C1 segment of cervical spinal cord (tissue), 14 donors: ENCODE measurements at regions not wholly inside any gene's neighbourhood (a gene's known extent, or its start where the extent isn't known, plus 50 kb on each side); places are given as distances from the start of the nearest gene placed in this dataset.

Experiments
- DNase-seq, 14 donors: peaks; one replicate each; lab custom pipeline; 2025; lab: John Stamatoyannopoulos, UW

- DNase-seq, result no peak
These were observed 680.5 kb downstream of the PTPRU start for GRCh38 chr1:29916656-29917369.

- DNase-seq, result no peak
These were observed 678.6 kb downstream of the PTPRU start for GRCh38 chr1:29914936-29915335.

DNA sequence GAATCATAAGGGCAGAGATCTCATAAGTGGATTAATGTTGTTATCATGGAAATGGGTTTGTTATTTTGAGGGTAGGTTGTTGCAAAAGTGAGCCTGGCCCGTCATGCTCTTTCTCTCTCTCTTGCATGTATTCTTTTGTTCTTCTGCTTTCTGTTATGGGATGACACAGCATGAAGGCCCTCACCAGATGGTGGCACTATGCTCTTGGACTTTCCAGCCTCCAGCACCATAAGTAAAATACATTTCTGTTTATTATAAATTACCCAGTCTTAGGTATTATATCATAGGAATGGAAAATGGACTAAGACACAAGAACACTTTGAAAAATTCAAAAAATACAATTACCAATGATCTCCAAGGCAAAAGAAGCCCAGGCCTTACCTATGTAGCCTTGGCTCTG lies 676.1 kb downstream of the PTPRU start:
- no peak for DNase-seq

- DNase-seq, result no peak
These were observed 673.6 kb downstream of the PTPRU start for GRCh38 chr1:29909962-29910361.

GRCh38 chr1:29907596-29907995 lies 671.3 kb downstream of the PTPRU start:
- DNase-seq, result no peak

GRCh38 chr1:29906927-29907326 lies 670.6 kb downstream of the PTPRU start:
- DNase-seq, result no peak

DNA sequence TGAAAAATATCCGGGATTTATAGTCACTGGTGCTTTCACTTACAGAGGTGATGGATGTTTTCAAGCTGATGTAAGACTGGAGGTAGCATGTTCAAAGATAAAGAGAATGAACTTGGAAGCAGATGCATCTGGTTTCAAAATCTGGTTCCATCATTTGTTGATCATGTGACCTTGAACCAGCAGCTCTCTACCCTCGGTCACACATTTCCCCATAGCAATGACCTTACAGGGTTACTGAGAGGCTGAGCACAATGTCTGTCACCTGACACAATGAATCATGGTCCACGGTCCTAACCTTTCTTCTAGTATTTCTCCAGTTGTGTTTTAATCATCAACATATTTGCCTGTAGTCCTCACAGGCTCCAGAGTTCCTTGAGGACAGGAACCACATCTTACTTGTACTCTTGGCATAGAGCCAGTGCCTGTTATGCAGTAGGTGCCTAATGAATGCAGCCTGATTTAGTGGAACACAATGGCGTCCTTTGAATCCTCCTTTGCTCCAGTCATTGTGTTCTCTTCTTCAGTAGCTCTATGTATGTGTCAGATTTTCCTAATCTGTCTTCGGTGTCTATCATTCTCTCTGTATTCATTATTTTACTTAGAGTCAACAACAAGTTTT lies 667.3 kb downstream of the PTPRU start:
- DNase-seq, result no peak

GRCh38 chr1:29901624-29902325 lies 665.5 kb downstream of the PTPRU start:
- DNase-seq, result no peak

DNA sequence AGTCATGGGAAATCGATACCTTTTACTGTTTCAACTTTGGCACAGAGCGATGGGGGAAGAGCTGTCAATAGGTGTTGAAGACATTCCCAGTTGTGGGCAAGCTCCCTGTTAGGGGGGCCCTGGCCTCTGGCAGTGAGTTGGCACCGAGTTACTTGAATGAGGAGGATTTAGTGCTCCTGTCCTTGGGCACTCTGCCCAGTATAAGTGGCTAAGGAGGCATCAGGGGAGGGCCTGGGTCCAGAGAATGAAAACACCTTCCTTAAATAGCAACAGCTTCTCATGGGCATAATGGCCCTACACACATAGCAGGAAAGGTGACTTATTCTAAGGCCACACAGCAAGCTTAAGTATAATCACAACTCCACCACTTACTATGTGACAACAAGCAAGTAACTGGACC lies 664.4 kb downstream of the PTPRU start:
- no peak for DNase-seq

- DNase-seq, result no peak
These were observed 663.9 kb downstream of the PTPRU start for GRCh38 chr1:29900104-29900679.

GRCh38 chr1:29896791-29897714 lies 660.7 kb downstream of the PTPRU start:
- no peak for DNase-seq

- no peak for DNase-seq
These were observed 660.0 kb downstream of the PTPRU start for GRCh38 chr1:29896300-29896699.

GRCh38 chr1:29895201-29895600 lies 658.9 kb downstream of the PTPRU start:
- DNase-seq, result no peak

GRCh38 chr1:29894311-29894710 lies 658.0 kb downstream of the PTPRU start:
- DNase-seq, result no peak

DNA sequence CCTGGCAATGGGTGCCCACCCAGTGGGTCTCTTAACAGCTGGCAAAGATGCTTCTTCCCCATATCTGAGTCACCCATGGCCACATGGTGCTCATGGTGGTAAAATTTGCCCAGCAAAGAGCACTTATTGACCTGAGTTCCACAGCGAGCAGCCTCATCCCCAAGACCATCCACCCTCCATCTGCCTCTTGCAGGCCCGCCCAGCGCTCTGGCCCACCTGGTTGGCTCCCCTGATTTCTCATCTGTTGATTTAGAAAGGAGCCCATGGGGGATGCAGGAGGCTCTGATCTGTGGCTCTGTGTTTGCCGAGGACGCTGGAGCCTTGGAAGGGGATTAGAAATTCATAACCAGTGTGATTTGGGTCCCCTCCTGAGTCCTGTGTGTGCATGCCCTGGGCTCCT lies 657.5 kb downstream of the PTPRU start:
- DNase-seq, result no peak

- no peak for DNase-seq
These were observed 656.9 kb downstream of the PTPRU start for GRCh38 chr1:29893046-29893723.

GRCh38 chr1:29892247-29892646 lies 655.9 kb downstream of the PTPRU start:
- DNase-seq, result no peak

DNA sequence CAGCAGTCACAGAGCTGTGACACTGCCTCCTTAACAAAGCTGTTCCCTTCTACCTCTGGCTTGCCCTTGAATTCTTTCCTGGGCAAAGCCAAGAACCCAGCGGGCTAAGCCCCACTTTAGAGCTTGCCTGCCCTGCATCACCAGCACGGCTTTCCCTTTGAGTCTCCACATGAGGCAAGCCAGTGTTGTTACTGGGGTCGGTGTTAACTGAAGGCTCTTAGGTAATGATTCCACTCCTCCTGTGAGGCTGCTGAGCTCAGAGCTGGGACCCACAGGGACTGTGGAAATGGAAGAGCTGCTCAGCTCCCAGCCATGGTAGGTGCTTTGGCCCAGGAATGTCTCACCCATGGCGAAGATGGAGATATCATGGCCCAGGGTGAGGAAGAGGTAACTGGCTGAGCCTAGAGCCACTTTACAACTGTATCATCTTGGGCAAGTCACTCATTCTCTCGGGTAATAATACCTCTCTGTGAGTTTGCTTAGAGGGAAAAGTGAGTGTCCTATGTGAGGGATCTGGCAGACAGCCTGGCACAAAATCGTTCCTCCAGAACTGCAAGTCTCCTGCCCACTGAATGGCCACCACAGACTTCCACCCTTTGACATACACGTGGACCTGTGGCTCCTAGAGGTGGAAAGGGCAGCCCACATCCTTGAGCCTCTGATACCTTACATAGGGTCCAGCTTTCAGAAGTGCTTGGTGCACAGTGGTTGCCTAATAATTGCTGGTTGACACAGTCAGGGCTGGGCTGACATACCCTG lies 654.1 kb downstream of the PTPRU start:
- no peak for DNase-seq

DNA sequence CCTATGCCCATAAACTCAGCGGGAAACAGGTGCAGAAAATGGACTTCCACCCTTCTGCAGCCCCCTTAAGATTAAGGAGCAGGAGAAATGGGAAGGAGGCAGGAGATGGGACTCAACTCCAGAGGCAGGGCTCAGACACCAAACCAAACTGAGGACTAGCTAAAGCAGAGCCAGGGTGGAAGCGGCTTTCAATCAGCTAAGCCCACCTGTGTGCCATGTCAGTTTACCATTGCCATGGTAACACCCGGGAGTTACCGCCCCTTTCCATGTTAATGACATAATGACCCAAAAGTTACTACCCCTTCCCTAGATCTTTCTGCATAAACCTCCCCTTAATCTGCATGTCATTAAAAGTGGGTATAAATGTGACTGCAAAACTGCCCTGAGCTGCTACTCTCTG lies 653.5 kb downstream of the PTPRU start:
- DNase-seq, result no peak

- no peak for DNase-seq
These were observed 648.4 kb downstream of the PTPRU start for GRCh38 chr1:29884740-29885139.
